ENCODE measurements at regions not wholly inside any gene's neighbourhood (a gene's known extent, or its start where the extent isn't known, plus 50 kb on each side); places are given as distances from the start of the nearest gene placed in this dataset.

- no peak for TF ChIP-seq CTCF (IDR thresholded peaks at IDR 0.05; ENCODE audit: extremely low read depth, missing control alignments)
- no peak for DNase-seq (ENCODE audit: low spot score)
Observed at GRCh38 chr7:53387515-53387914, 352.1 kb downstream of the POM121L12 start.

GRCh38 chr7:53397911-53398310 is 362.5 kb downstream of the POM121L12 start:
- DNase-seq (ENCODE audit: low spot score), result no peak

GRCh38 chr7:53398566-53398965 is 363.1 kb downstream of the POM121L12 start:
- no peak for DNase-seq (ENCODE audit: low spot score)
- TF ChIP-seq CTCF (IDR thresholded peaks at IDR 0.05; ENCODE audit: extremely low read depth, missing control alignments), result no peak

More at GRCh38 chr7:53397911-53398310, 362.5 kb downstream of the POM121L12 start:
- TF ChIP-seq CTCF (IDR thresholded peaks at IDR 0.05; ENCODE audit: extremely low read depth, missing control alignments), result no peak

GRCh38 chr7:53413021-53413420 is 377.6 kb downstream of the POM121L12 start:
- no peak for TF ChIP-seq CTCF (IDR thresholded peaks at IDR 0.05; ENCODE audit: extremely low read depth, missing control alignments)
- DNase-seq (ENCODE audit: low spot score), result no peak

GRCh38 chr7:53415816-53416215 is 380.4 kb downstream of the POM121L12 start:
- no peak for TF ChIP-seq CTCF (IDR thresholded peaks at IDR 0.05; ENCODE audit: extremely low read depth, missing control alignments)

GRCh38 chr7:53418834-53419482 is 383.5 kb downstream of the POM121L12 start:
- no peak for DNase-seq (ENCODE audit: low spot score)
- no peak for TF ChIP-seq CTCF (IDR thresholded peaks at IDR 0.05; ENCODE audit: extremely low read depth, missing control alignments)

More at GRCh38 chr7:53415816-53416215, 380.4 kb downstream of the POM121L12 start:
- DNase-seq (ENCODE audit: low spot score), result no peak

- DNase-seq (ENCODE audit: low spot score), result no peak
- no peak for TF ChIP-seq CTCF (IDR thresholded peaks at IDR 0.05; ENCODE audit: extremely low read depth, missing control alignments)
Observed at GRCh38 chr7:53420550-53420949, 385.1 kb downstream of the POM121L12 start.

All from GM20000 (cell line).